IMR-90 (cell line): ENCODE measurements at regions not wholly inside any gene's neighbourhood (a gene's known extent, or its start where the extent isn't known, plus 50 kb on each side); places are given as distances from the start of the nearest gene placed in this dataset.

Experiments used
- ATAC-seq: fragments of 200-7000 bp; cut with Tn5 transposase; 2 replicates; pipeline ENCODE4 v1.9.1; 2020; ENCODE audit warnings: low read depth, mild to moderate bottlenecking, moderate library complexity
- BruUV-seq: library from RNA; stranded (reverse); fragments of 400-500 nt; replicated peaks from 2 replicates; lab custom pipeline; 2021; lab: Mats Ljungman, UMichigan
- CTCF ChIA-PET: fragments of 300-600 bp; formaldehyde crosslinking; extraction: SDS; loops from one replicate; lab custom pipeline; 2021; ENCODE audit warnings: antibody characterized with exemption; lab: Yijun Ruan, JAX
- POLR2A ChIA-PET: fragments of 300-600 bp; sonication (Branson Sonifier 250); formaldehyde crosslinking; loops from one replicate; lab custom pipeline; 2022; ENCODE audit warnings: antibody characterized with exemption; ENCODE audit not compliant: unreplicated experiment; lab: Charles Lee
- DNase-seq: peaks from one replicate; pipeline ENCODE4 v3.0.0; 2013
- H2AFZ ChIP-seq: replicated peaks from 2 replicates; pipeline ENCODE3; 2013; ENCODE audit warnings: low read length, mild to moderate bottlenecking; ENCODE audit not compliant: poor library complexity
- H2AK5ac ChIP-seq: 2 replicates; pipeline ENCODE4 v1.6.1; 2013; ENCODE audit warnings: low read depth, low read length, inconsistent platforms
- H2AK9ac ChIP-seq: replicated peaks from 2 replicates; pipeline ENCODE3; 2013; ENCODE audit warnings: mild to moderate bottlenecking, low read depth, low read length, moderate library complexity; ENCODE audit not compliant: poor library complexity
- H2BK120ac ChIP-seq: 2 replicates; pipeline ENCODE4 v1.6.1; 2013; ENCODE audit warnings: low read depth, low read length, inconsistent platforms
- H2BK15ac ChIP-seq: 3 replicates; pipeline ENCODE4 v1.6.1; 2013; ENCODE audit warnings: low read depth, low read length, inconsistent platforms
- H2BK20ac ChIP-seq: 2 replicates; pipeline ENCODE4 v1.6.1; 2013; ENCODE audit warnings: low read depth, mild to moderate bottlenecking, inconsistent platforms, low read length, moderate library complexity
- H2BK5ac ChIP-seq: 2 replicates; pipeline ENCODE4 v1.6.1; 2013; ENCODE audit warnings: mild to moderate bottlenecking, low read depth, low read length, inconsistent platforms; ENCODE audit not compliant: poor library complexity, severe bottlenecking
- H3K14ac ChIP-seq: replicated peaks from 2 replicates; pipeline ENCODE4 v1.6.1; 2013; ENCODE audit warnings: low read depth, low read length, inconsistent platforms
- H3K18ac ChIP-seq: 2 replicates; pipeline ENCODE4 v1.6.1; 2013; ENCODE audit warnings: low read depth, low read length, control low read depth
- H3K23ac ChIP-seq: 2 replicates; pipeline ENCODE4 v1.6.1; 2013; ENCODE audit warnings: low read depth, low read length, inconsistent platforms
- H3K27ac ChIP-seq: 2 replicates; pipeline ENCODE4 v1.5.1; 2013; ENCODE audit warnings: mild to moderate bottlenecking, control low read depth, low read length; ENCODE audit not compliant: insufficient read depth
- H3K27me3 ChIP-seq: 2 replicates; pipeline ENCODE4 v1.6.1; 2013; ENCODE audit warnings: low read length; ENCODE audit not compliant: control insufficient read depth, insufficient read depth
- H3K36me3 ChIP-seq: 2 replicates; pipeline ENCODE4 v1.6.1; 2013; ENCODE audit warnings: low read length, mixed read lengths; ENCODE audit not compliant: control insufficient read depth, insufficient read depth
- H3K4ac ChIP-seq: 2 replicates; pipeline ENCODE4 v1.6.1; 2013; ENCODE audit warnings: low read depth, low read length, inconsistent platforms
- H3K4me1 ChIP-seq: 2 replicates; pipeline ENCODE4 v1.6.1; 2013; ENCODE audit warnings: low read length, mixed read lengths; ENCODE audit not compliant: control insufficient read depth, insufficient read depth
- H3K4me2 ChIP-seq: 2 replicates; pipeline ENCODE4 v1.6.1; 2013; ENCODE audit warnings: low read depth, mild to moderate bottlenecking, control low read depth, low read length, moderate library complexity
- H3K4me3 ChIP-seq: 2 replicates; pipeline ENCODE4 v1.5.1; 2013; ENCODE audit warnings: low read depth, mild to moderate bottlenecking, control low read depth, low read length, moderate library complexity; ENCODE audit not compliant: insufficient read depth
- H3K56ac ChIP-seq: 2 replicates; pipeline ENCODE4 v1.6.1; 2013; ENCODE audit warnings: low read length, inconsistent platforms; ENCODE audit not compliant: insufficient read depth; ENCODE audit errors: extremely low read depth
- H3K79me1 ChIP-seq, 2 experiments: 2 replicates each; pipeline ENCODE4 v1.6.1; 2013; ENCODE audit warnings: low read length in 2 of 2, inconsistent platforms in 1 of 2, low read depth in 1 of 2
- H3K9ac ChIP-seq: 2 replicates; pipeline ENCODE4 v1.6.1; 2013; ENCODE audit warnings: low read depth, low read length, control low read depth
- H3K9me1 ChIP-seq: 2 replicates; pipeline ENCODE4 v1.6.1; 2013; ENCODE audit warnings: low read length, inconsistent platforms; ENCODE audit not compliant: insufficient read depth
- H3K9me3 ChIP-seq: 2 replicates; pipeline ENCODE4 v1.6.1; 2013; ENCODE audit warnings: low read length; ENCODE audit not compliant: control insufficient read depth, insufficient read depth
- H4K20me1 ChIP-seq: 2 replicates; pipeline ENCODE4 v1.6.1; 2013; ENCODE audit warnings: low read length, inconsistent platforms; ENCODE audit not compliant: insufficient read depth
- H4K5ac ChIP-seq: 2 replicates; pipeline ENCODE4 v1.6.1; 2013; ENCODE audit warnings: mild to moderate bottlenecking, low read depth, low read length, control low read depth
- H4K8ac ChIP-seq, 2 experiments: 2 replicates each; pipeline ENCODE4 v1.6.1; 2013; ENCODE audit warnings: low read depth in 2 of 2, low read length in 2 of 2, control low read depth in 1 of 2, inconsistent platforms in 1 of 2
- H4K91ac ChIP-seq: 2 replicates; pipeline ENCODE4 v1.6.1; 2013; ENCODE audit warnings: low read depth, low read length, inconsistent platforms; ENCODE audit not compliant: insufficient read depth
- MAFK ChIP-seq: IDR thresholded peaks from 2 replicates; pipeline ENCODE4 v1.6.1; 2012; ENCODE audit warnings: low read depth, low read length, improper control_type of control experiment
- WGBS, 2 experiments: methylation state at CpG; one replicate each; pipeline versions ENCODE4 v1.1.5 to v1.1.7; 2013; ENCODE audit warnings: missing lambda C conversion rate in 2 of 2; ENCODE audit not compliant: insufficient read length in 1 of 2; ENCODE audit errors: extremely low coverage in 2 of 2; 5-methylcytosine and 5-hydroxymethylcytosine counted together
- dilution Hi-C: fragments of 300-500 bp; cut with HindIII; formaldehyde crosslinking; loops from one replicate; pipeline ENCODE4 v1.14.3; 2018; ENCODE audit warnings: low sequenced_read_pairs; ENCODE audit not compliant: unreplicated experiment
- in situ Hi-C: fragments of 300-500 bp; cut with MboI; formaldehyde crosslinking; loops from 3 replicates; pipeline ENCODE4 v1.14.3; 2019; ENCODE audit warnings: low sequenced_read_pairs, inconsistent platforms, mixed read lengths
- intact Hi-C: fragments of 100-400 bp; cut with micrococcal nuclease; formaldehyde crosslinking; loops from 2 replicates; pipeline ENCODE4 v1.10.0; 2022

DNA sequence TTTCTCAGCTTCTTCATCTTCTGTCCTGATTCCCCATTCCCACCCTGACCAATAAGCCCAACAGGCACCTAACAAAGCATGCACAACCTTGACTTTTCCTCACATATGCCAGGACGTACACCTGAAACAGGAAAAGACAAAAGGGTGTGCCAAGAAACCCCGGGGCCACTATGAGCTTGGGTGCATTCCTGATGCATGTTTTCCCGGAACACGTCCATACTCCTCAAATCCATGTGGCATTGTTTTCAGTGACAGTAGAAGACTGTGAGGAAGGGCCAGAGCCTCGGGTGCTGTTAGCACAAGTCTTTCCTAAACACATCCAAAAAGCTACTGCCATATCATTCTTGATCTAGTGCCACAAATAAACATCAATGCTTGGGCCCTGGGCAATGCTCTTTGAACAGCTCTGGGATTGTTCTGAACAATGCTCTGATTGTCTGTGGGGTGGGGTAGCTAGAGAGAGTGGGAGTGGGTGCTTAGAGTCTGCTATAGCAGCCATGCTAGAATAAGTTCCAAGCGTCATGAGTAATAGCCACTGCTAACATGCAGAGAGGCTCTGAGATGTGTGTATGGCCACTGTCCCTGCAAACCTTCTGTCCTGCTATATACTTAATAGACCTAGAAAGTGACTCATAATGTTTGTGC is 181.7 kb upstream of the CRIM1 start:
- dilution Hi-C loops = no loop called here
- Histone ChIP-seq H3K14ac (no peak overlapping the region), H3K4me3 (no peak overlapping the region), H4K8ac (no peak overlapping the region), H3K18ac (no peak overlapping the region), H2BK20ac (no peak overlapping the region), H3K79me1 (no peaks in the 10 kb centered on the region), H4K91ac (no peak overlapping the region), H3K9me1 (no peaks in the 10 kb centered on the region), H3K27me3 (no peaks in the 10 kb centered on the region), H3K56ac (no peak overlapping the region), H3K4me2 (no peak overlapping the region), H3K36me3 (no peaks in the 10 kb centered on the region), H3K27ac (no peak overlapping the region), H3K9ac (no peak overlapping the region), H2AFZ (no peak overlapping the region), H4K20me1 (no peaks in the 10 kb centered on the region), H2AK5ac (no peak overlapping the region), H2AK9ac (no peak overlapping the region), H2BK5ac (no peak overlapping the region), H3K4ac (no peak overlapping the region), H4K5ac (no peak overlapping the region), H3K4me1 (no peaks in the 10 kb centered on the region), H3K9me3 (no peaks in the 10 kb centered on the region), H2BK120ac (no peak overlapping the region), H3K23ac (no peak overlapping the region), H2BK15ac (no peak overlapping the region)
- TF ChIP-seq MAFK = no peak
- no peak for DNase-seq
- in situ Hi-C loops = no loop called here
- POLR2A ChIA-PET = no interaction called here
- CTCF ChIA-PET = no interaction called here
- ATAC-seq = no peak
- intact Hi-C loops = no loop called here
- no TSS peak for BruUV-seq
- 40% methylated on average over 1 of the region's 6 CpGs; no CpG with 5 or more reads in 1 of the 2 experiments for WGBS, 2 experiments
